ENCODE measurements at regions not wholly inside any gene's neighbourhood (a gene's known extent, or its start where the extent isn't known, plus 50 kb on each side); places are given as distances from the start of the nearest gene placed in this dataset.

DNA sequence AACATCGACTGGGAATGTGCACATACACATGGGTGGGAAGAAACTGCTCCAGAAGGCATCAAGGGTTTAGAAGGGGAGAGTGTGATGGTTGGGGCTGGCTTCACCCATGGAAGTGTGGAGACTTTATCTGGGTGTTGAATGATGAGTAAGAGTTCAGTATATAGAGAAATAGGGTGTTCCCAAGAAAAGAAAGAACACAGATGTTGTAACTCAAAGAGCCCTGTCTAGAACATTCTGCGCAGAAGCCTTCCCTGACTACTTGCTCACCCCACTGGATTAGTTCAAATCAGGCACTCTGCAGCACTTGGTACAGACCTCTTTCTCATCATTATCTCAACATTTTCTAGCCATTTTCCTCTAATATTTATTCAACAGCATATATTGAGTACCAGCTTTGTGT is 491.7 kb downstream of the SNAPC1 start:
- DNase-seq (ENCODE audit: low spot score) (no peak), FAIRE-seq (peak; percentile 48)

DNA sequence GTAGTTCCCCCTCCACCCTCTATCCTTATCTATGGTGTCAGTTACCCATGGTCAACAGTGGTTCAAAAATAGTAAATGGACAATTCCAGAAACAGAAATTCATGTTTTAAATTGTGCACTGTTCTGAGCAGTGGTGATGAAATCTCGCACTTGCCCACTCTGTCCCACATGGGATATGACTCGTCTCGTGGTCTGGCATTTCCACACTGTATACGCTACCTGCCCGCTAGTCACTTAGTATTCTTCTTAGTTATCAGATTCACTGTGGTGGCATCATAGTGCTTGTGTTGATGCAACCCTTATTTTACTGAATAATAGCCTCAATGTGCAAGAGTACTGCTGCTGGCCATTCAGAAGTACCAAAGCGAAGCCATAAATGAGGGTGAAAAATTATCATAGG is 507.0 kb downstream of the SNAPC1 start:
- DNase-seq (ENCODE audit: low spot score) (no peak), FAIRE-seq (peak; percentile 88)

DNA sequence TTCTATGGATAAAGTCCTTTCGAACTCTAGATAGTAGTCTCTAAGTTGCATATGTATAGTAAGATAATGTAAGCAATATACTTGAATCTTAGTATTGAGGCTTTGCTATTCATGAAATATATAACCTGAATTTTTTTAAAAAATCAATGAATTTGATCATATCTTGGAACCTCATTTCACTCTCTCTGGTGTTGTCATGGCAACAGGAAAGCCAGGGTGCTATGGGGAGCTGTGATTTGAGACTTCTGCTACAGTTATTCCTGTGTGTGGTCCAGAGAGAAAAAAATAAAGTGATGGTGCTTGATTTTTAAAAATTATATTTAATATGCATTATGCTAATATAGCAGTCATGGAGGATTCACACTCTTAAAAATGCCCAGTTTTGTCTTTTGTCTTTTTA is 508.0 kb downstream of the SNAPC1 start:
- DNase-seq (ENCODE audit: low spot score) (no peak), FAIRE-seq (no peak)

DNA sequence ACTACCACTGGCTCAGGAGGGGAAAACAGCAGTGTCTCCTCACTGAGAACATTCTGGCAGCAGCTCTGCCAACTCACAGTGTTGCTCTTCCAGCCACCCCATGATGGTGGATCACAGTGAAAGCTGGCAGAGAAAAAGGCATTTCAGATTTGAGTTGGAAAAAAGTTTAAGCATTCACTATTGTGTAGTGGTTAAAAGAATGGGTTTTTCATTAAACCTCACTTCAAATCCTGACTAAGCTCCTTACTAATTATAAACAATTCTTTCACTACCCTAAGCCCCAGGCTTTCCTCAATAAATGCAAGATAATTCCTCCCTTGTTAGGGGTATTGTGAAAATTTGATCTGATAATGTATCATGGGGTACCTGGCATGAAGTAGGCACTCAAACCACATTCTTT is 518.1 kb downstream of the SNAPC1 start:
- no peak for DNase-seq (ENCODE audit: low spot score)
- FAIRE-seq, result peak; percentile 58

- DNase-seq (ENCODE audit: low spot score) (no peak), FAIRE-seq (no peak)
Observed at GRCh38 chr14:62283837-62284236, 521.6 kb downstream of the SNAPC1 start.

GRCh38 chr14:62289471-62289870 is 527.3 kb downstream of the SNAPC1 start:
- FAIRE-seq, result peak; percentile 78
- peak; percentile 77 for DNase-seq (ENCODE audit: low spot score)

DNA sequence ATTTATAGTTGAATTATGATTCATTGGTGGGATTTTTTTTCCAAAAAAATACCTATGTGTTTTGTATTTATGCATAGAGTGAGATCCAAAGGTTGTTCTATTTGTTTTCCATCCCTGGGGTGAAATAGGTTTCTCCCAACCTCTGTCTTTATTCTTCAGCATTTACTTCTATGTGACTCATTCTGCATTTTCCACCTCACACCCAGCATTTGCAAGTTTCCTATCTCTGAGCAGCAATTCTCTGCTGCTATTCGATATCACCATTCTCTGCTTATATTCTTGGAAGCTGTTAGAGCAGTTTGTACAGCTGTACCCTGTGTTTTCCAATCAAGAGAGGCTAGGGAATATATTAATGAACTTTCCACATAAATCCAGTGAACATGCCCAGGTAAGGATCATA is 538.9 kb downstream of the SNAPC1 start:
- FAIRE-seq, result no peak

GRCh38 chr14:62301911-62302310 is 539.7 kb downstream of the SNAPC1 start:
- FAIRE-seq (no peak), DNase-seq (ENCODE audit: low spot score) (no peak)

More for the DNA sequence above, 538.9 kb downstream of the SNAPC1 start:
- no peak for DNase-seq (ENCODE audit: low spot score)

DNA sequence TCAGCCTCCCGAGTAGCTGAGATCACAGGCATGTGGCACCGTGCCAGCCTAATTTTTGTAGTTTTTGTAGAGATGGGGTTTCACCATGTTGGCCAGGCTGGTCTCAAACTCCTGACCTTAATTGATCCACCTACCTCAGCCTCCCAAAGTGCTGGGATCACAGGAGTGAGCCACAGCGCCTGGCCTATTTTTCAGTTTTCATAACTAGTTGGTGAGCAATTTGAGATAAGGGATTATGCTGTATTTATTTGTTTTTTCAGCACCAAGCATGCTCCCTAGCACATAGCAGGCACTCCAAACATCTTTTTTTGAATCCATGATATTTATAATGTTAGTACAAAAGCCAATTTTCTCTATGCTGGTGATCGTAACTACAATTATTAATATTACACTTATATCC is 541.2 kb downstream of the SNAPC1 start:
- no peak for DNase-seq (ENCODE audit: low spot score)
- no peak for FAIRE-seq

GRCh38 chr14:62304257-62304656 is 542.0 kb downstream of the SNAPC1 start:
- peak; percentile 42 for FAIRE-seq
- no peak for DNase-seq (ENCODE audit: low spot score)

DNA sequence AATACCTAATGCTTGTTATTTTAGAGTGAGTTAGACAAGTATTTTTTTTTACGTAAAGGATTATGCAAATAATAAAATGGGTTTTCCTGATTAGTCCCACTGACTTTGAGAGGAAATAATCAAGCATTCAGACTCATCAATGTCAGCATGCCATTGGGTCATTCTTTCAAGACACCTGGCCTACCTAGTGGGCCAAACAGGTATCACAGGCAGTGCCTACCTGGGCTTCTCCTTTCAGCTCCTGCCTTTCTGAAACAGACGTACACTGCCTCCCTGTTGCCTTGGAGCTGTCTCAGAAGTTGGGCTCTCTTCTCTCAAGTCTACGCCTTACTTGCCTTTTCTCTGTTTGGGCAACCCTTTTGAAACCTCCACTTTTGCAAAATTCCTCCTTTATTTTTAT is 545.6 kb downstream of the SNAPC1 start:
- FAIRE-seq (no peak), DNase-seq (ENCODE audit: low spot score) (no peak)

- FAIRE-seq, result peak; percentile 77
- no peak for DNase-seq (ENCODE audit: low spot score)
Observed at GRCh38 chr14:62308316-62308715, 546.1 kb downstream of the SNAPC1 start.

DNA sequence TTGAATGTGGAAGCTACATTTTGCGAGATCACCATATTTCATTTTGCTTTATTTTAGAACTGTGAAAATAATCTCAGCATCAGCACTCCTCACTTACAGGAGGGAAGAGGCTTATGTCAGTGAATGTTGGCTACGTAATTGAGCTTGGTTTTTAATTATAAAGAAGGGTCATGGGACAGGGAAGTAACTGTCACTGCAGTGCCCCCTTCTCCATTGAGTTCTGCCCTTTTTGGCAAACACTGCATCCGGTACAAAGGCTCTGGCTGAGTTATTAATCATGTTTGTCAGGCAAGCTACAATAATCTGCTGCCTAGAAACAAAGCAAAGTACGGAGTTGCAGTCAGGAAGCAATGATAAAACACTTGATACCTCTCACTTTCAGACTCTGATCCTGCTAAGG is 546.7 kb downstream of the SNAPC1 start:
- DNase-seq (ENCODE audit: low spot score) (no peak), FAIRE-seq (peak; percentile 62)

DNA sequence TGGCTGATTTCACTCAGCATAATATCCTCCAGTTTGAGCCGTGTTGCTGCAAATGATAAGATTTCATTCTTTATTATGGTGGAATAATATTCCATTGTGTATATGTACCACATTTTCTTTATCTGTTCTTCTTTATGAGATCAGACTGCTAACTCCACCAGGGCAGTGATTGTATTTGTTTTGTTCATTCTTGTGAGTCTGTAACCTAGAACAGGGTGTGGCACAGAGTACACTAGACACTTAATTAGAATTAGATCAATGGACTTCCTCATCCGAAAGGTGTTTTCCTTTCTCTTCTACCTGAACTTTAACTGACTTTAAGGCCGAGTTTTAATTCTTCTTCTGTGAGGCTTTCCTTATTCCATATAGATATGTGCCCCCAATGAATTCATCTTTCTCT is 551.0 kb downstream of the SNAPC1 start:
- FAIRE-seq (no peak), DNase-seq (ENCODE audit: low spot score) (no peak)

GRCh38 chr14:62314221-62314620 is 552.0 kb downstream of the SNAPC1 start:
- no peak for FAIRE-seq
- no peak for DNase-seq (ENCODE audit: low spot score)

- no peak for FAIRE-seq
- no peak for DNase-seq (ENCODE audit: low spot score)
Observed at GRCh38 chr14:62314871-62315270, 552.7 kb downstream of the SNAPC1 start.

GRCh38 chr14:62315631-62316030 is 553.4 kb downstream of the SNAPC1 start:
- FAIRE-seq, result no peak

GRCh38 chr14:62322216-62322615 is 560.0 kb downstream of the SNAPC1 start:
- no peak for DNase-seq (ENCODE audit: low spot score)
- no peak for FAIRE-seq

More at GRCh38 chr14:62315631-62316030, 553.4 kb downstream of the SNAPC1 start:
- DNase-seq (ENCODE audit: low spot score), result no peak

- DNase-seq (ENCODE audit: low spot score) (peak; percentile 28), FAIRE-seq (peak; percentile 85)
Observed at GRCh38 chr14:62329427-62329826, 567.2 kb downstream of the SNAPC1 start.

DNA sequence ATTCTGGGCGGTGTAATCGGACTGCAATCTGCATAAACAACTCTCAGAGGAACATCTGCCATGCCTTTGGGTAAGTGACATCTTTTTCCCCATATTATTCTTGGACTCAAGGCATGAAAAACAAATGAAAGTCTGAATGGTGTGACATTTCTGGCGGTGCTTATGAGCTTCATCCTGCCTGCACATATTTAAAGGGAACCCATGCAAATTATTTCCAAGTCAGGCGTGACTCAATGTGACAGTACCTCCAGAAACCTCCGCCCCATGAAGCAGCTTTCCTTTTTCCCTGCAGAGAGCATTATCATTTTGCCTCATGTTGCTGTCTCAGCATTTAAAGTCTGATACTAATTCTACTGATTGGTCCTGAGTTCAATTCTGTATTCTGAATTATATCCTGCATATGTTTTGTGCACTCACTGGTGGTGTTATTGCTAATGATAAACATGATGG is 585.4 kb downstream of the SNAPC1 start:
- no peak for DNase-seq (ENCODE audit: low spot score)
- no peak for FAIRE-seq

DNA sequence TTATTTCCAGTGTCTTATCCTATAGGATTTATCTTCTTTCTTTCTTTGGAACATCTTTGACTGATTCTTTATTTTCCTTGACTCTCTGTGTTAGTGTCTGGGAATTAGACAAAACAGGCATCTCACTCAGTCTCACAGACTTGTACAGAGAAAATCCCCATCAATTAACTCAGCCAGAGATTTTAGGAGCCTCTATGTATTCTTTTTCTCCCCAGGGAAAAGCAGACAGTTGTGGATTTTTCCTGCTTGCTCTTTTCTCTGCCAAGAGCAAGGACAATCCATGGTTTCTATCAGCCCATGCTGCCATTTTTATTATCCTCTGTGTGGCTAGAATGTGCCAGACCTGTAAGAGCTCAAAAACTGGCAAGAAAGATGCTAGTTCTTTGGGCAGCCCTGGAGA is 595.1 kb downstream of the SNAPC1 start:
- no peak for DNase-seq (ENCODE audit: low spot score)
- FAIRE-seq, result no peak

DNA sequence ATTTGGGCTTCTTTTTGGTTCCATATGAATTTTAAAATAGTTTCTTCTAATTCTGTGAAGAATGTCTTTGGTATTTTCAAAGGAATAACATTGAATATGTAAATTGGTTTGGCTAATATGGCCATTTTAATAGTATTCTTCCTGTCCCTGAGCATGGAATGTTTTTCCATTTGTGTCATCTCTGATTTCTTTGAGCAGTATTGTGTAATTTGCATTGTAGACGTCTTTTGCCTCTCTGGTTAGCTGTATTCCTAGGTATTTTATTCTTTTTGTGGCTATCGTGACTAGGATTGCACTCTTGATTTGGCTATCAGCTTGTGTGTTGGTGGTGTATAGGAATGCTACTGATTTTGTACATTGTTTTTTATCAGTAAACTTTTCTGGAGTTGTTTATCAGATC is 601.9 kb downstream of the SNAPC1 start:
- DNase-seq (ENCODE audit: low spot score), result no peak
- FAIRE-seq, result no peak

- no peak for DNase-seq (ENCODE audit: low spot score)
Observed at GRCh38 chr14:62364800-62365280, 602.6 kb downstream of the SNAPC1 start.

More at GRCh38 chr14:62364800-62365280, 602.6 kb downstream of the SNAPC1 start:
- no peak for FAIRE-seq
